ENCODE measurements at regions not wholly inside any gene's neighbourhood (a gene's known extent, or its start where the extent isn't known, plus 50 kb on each side); places are given as distances from the start of the nearest gene placed in this dataset.

DNA sequence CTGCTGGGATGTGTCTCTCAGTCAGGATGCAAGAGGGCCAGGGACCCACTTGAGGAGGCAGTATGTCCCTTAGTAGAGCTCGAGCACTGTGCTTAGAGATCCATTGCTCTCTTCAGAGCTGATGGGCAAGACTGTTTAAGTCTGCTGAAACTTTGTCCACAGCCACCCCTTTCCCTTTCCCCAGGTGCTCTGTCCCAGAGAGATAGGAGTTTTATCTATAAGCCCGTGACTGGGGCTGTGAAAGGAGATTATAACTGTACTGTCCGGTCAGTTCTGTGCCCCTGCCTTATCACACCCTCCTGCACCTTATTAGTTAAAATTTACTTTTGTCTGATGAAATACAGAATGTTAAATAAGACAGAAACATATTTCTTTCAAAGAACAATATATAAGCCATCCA is 378.4 kb downstream of the PABPC4L start:
- ChIA-PET POLR2A (no interaction called here), CTCF (no interaction called here)
- no peak overlapping the region for H3K4me3 ChIP-seq (ENCODE audit: low read depth in 2 of 2, low read length in 1 of 2)
- no peak overlapping the region for H2AFZ ChIP-seq (ENCODE audit: low read depth)
- H3K79me2 ChIP-seq (ENCODE audit: insufficient read depth) = no peaks in the 10 kb centered on the region
- no peak for DNase-seq
- H3K9me3 ChIP-seq = no peaks in the 10 kb centered on the region
- no peaks in the 10 kb centered on the region for H3F3A ChIP-seq (replicated peaks; ENCODE audit: insufficient read depth)
- H3K9ac ChIP-seq = no peak overlapping the region
- H4K20me1 ChIP-seq (ENCODE audit: insufficient read depth) = no peaks in the 10 kb centered on the region
- no peaks in the 10 kb centered on the region for H3K27me3 ChIP-seq (ENCODE audit: insufficient read depth)
- no peaks in the 10 kb centered on the region for H3K9me2 ChIP-seq
- H3K27ac ChIP-seq (ENCODE audit: low read depth in 2 of 2, low read length in 1 of 2) = no peak overlapping the region
- no peak overlapping the region for H3K4me2 ChIP-seq
- no peaks in the 10 kb centered on the region for H3K4me1 ChIP-seq (ENCODE audit: control insufficient read depth in 1 of 2, insufficient read depth in 2 of 2, low read depth in 1 of 2, low read length in 1 of 2)
- 11% methylated on average over 2 of the region's 3 CpGs for WGBS (ENCODE audit: low lambda C conversion rate)
- TF ChIP-seq, protein P1, sequence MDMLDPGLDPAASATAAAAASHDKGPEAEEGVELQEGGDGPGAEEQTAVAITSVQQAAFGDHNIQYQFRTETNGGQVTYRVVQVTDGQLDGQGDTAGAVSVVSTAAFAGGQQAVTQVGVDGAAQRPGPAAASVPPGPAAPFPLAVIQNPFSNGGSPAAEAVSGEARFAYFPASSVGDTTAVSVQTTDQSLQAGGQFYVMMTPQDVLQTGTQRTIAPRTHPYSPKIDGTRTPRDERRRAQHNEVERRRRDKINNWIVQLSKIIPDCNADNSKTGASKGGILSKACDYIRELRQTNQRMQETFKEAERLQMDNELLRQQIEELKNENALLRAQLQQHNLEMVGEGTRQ (IDR thresholded peaks at IDR 0.05; ENCODE audit: borderline replicate concordance, low read depth, low read length) = no peak
- TF ChIP-seq MEF2A (IDR thresholded peaks at IDR 0.05; ENCODE audit: borderline replicate concordance, low read depth) (no peak), SIN3A (IDR thresholded peaks at IDR 0.05; ENCODE audit: borderline replicate concordance, low read depth, low read length) (no peak), JUND (IDR thresholded peaks at IDR 0.05) (no peak), RCOR1 (IDR thresholded peaks at IDR 0.05; ENCODE audit: low read length) (no peak)
- TF ChIP-seq, protein P2, sequence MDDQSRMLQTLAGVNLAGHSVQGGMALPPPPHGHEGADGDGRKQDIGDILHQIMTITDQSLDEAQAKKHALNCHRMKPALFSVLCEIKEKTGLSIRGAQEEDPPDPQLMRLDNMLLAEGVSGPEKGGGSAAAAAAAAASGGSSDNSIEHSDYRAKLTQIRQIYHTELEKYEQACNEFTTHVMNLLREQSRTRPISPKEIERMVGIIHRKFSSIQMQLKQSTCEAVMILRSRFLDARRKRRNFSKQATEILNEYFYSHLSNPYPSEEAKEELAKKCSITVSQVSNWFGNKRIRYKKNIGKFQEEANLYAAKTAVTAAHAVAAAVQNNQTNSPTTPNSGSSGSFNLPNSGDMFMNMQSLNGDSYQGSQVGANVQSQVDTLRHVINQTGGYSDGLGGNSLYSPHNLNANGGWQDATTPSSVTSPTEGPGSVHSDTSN (IDR thresholded peaks at IDR 0.05) = no peak
- TF ChIP-seq, protein P3, sequence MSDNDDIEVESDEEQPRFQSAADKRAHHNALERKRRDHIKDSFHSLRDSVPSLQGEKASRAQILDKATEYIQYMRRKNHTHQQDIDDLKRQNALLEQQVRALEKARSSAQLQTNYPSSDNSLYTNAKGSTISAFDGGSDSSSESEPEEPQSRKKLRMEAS (IDR thresholded peaks at IDR 0.05; ENCODE audit: low read depth) = no peak
- H3K36me3 ChIP-seq (replicated peaks in 1 of 2; ENCODE audit: control insufficient read depth in 1 of 2, insufficient read depth in 2 of 2, low read length in 1 of 2) = no peaks in the 10 kb centered on the region

DNA sequence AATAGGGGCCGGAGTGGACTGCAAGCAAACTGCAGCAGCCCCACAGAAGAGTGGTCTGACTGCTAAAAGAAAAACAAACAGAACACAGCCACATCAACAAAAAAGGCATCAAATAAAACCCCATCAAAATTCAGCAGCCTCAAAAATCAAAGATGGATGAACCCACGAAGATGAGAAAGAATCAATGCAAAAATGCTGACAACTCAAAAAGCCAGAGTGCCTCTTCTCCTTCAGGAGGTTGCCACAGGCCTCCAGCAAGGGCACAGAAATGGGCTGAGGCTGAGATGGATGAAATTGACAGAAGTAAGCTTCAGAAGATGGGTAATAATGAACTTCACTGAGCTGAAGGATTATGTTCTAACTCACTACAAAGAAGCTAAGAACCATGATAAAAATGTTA is 388.6 kb downstream of the PABPC4L start:
- Histone ChIP-seq H3K9me3 (no peaks in the 10 kb centered on the region), H3K27me3 (ENCODE audit: insufficient read depth) (no peaks in the 10 kb centered on the region), H4K20me1 (ENCODE audit: insufficient read depth) (no peaks in the 10 kb centered on the region), H3K36me3 (replicated peaks in 1 of 2; ENCODE audit: control insufficient read depth in 1 of 2, insufficient read depth in 2 of 2, low read length in 1 of 2) (no peaks in the 10 kb centered on the region), H3K9me2 (no peaks in the 10 kb centered on the region), H3F3A (replicated peaks; ENCODE audit: insufficient read depth) (no peaks in the 10 kb centered on the region), H2AFZ (ENCODE audit: low read depth) (no peak overlapping the region), H3K9ac (no peak overlapping the region), H3K4me2 (no peak overlapping the region), H3K79me2 (ENCODE audit: insufficient read depth) (no peaks in the 10 kb centered on the region), H3K4me1 (ENCODE audit: control insufficient read depth in 1 of 2, insufficient read depth in 2 of 2, low read depth in 1 of 2, low read length in 1 of 2) (no peaks in the 10 kb centered on the region), H3K27ac (ENCODE audit: low read depth in 2 of 2, low read length in 1 of 2) (no peak overlapping the region), H3K4me3 (ENCODE audit: low read depth in 2 of 2, low read length in 1 of 2) (no peak overlapping the region)
- WGBS (ENCODE audit: low lambda C conversion rate) = 3% methylated on average over 2 of the region's 2 CpGs
- DNase-seq = no peak
- POLR2A ChIA-PET = no interaction called here
- CTCF ChIA-PET = no interaction called here
- TF ChIP-seq NRF1 (IDR thresholded peaks at IDR 0.05; ENCODE audit: low read depth, low read length) (no peak), RFX5 (IDR thresholded peaks at IDR 0.05; ENCODE audit: low read length) (no peak), FOXM1 (IDR thresholded peaks at IDR 0.05; ENCODE audit: low read depth) (no peak), SMC3 (IDR thresholded peaks at IDR 0.05; ENCODE audit: low read depth, low read length) (no peak), CHD2 (IDR thresholded peaks at IDR 0.05; ENCODE audit: low read length, partially characterized antibody) (no peak), GABPA (IDR thresholded peaks at IDR 0.05; ENCODE audit: low read depth) (no peak), ELF1 (IDR thresholded peaks at IDR 0.05) (no peak), POLR2AphosphoS5 (IDR thresholded peaks at IDR 0.05; ENCODE audit: low read depth, low read length) (no peak), FOSL2 (IDR thresholded peaks at IDR 0.05; ENCODE audit: borderline replicate concordance, low read depth) (no peak), MEF2A (IDR thresholded peaks at IDR 0.05; ENCODE audit: borderline replicate concordance, low read depth) (no peak), MXI1 (IDR thresholded peaks at IDR 0.05; ENCODE audit: low read depth, low read length) (no peak), EP300 (IDR thresholded peaks at IDR 0.05; ENCODE audit: borderline replicate concordance in 1 of 2, low read depth in 1 of 2, low read length in 1 of 2) (no peak), EZH2phosphoT487 (IDR thresholded peaks at IDR 0.05; ENCODE audit: borderline replicate concordance, low read depth) (no peak), TAF1 (IDR thresholded peaks at IDR 0.05; ENCODE audit: borderline replicate concordance, low read depth, low read length) (no peak)
- TF ChIP-seq, protein P4, sequence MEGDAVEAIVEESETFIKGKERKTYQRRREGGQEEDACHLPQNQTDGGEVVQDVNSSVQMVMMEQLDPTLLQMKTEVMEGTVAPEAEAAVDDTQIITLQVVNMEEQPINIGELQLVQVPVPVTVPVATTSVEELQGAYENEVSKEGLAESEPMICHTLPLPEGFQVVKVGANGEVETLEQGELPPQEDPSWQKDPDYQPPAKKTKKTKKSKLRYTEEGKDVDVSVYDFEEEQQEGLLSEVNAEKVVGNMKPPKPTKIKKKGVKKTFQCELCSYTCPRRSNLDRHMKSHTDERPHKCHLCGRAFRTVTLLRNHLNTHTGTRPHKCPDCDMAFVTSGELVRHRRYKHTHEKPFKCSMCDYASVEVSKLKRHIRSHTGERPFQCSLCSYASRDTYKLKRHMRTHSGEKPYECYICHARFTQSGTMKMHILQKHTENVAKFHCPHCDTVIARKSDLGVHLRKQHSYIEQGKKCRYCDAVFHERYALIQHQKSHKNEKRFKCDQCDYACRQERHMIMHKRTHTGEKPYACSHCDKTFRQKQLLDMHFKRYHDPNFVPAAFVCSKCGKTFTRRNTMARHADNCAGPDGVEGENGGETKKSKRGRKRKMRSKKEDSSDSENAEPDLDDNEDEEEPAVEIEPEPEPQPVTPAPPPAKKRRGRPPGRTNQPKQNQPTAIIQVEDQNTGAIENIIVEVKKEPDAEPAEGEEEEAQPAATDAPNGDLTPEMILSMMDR (IDR thresholded peaks at IDR 0.05) = no peak
- TF ChIP-seq, protein P2 (IDR thresholded peaks at IDR 0.05) = no peak
- TF ChIP-seq, protein P5, sequence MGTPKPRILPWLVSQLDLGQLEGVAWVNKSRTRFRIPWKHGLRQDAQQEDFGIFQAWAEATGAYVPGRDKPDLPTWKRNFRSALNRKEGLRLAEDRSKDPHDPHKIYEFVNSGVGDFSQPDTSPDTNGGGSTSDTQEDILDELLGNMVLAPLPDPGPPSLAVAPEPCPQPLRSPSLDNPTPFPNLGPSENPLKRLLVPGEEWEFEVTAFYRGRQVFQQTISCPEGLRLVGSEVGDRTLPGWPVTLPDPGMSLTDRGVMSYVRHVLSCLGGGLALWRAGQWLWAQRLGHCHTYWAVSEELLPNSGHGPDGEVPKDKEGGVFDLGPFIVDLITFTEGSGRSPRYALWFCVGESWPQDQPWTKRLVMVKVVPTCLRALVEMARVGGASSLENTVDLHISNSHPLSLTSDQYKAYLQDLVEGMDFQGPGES (IDR thresholded peaks at IDR 0.05; ENCODE audit: low read depth, low read length) = no peak
- TF ChIP-seq, protein P6, sequence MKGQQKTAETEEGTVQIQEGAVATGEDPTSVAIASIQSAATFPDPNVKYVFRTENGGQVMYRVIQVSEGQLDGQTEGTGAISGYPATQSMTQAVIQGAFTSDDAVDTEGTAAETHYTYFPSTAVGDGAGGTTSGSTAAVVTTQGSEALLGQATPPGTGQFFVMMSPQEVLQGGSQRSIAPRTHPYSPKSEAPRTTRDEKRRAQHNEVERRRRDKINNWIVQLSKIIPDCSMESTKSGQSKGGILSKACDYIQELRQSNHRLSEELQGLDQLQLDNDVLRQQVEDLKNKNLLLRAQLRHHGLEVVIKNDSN (IDR thresholded peaks at IDR 0.05; ENCODE audit: borderline replicate concordance, low read depth) = no peak
